CD4-positive, alpha-beta T cell treated with Interleukin-15 for 4 hours (primary cell): ENCODE measurements at regions not wholly inside any gene's neighbourhood (a gene's known extent, or its start where the extent isn't known, plus 50 kb on each side); places are given as distances from the start of the nearest gene placed in this dataset.
"Not testable (repeated sequence)": the region's sequence is repeated elsewhere in the genome, so short reads cannot be mapped to it uniquely, and the experiment has no call there.

Experiments
- DNase-seq: peaks from one replicate; pipeline ENCODE4 v3.0.0-alpha.2; 2020; ENCODE audit warnings: low spot score

- peak; percentile 57 for DNase-seq
Measured at GRCh38 chr1:185539277-185539943, 194.8 kb upstream of the HMCN1 start.

GRCh38 chr1:185538309-185538898 is 195.8 kb upstream of the HMCN1 start:
- not testable (repeated sequence) for DNase-seq

GRCh38 chr1:185537596-185537995 is 196.6 kb upstream of the HMCN1 start:
- no peak for DNase-seq

GRCh38 chr1:185536165-185536920 is 197.8 kb upstream of the HMCN1 start:
- no peak for DNase-seq

- DNase-seq = no peak
Measured at GRCh38 chr1:185535621-185536020, 198.6 kb upstream of the HMCN1 start.

- no peak for DNase-seq
Measured at GRCh38 chr1:185534801-185535200, 199.4 kb upstream of the HMCN1 start.

GRCh38 chr1:185533596-185533995 is 200.6 kb upstream of the HMCN1 start:
- DNase-seq = no peak

- DNase-seq = no peak
Measured at GRCh38 chr1:185532856-185533255, 201.3 kb upstream of the HMCN1 start.

- DNase-seq = no peak
Measured at GRCh38 chr1:185531838-185532237, 202.4 kb upstream of the HMCN1 start.

- no peak for DNase-seq
Measured at GRCh38 chr1:185530215-185530614, 204.0 kb upstream of the HMCN1 start.

GRCh38 chr1:185529673-185530072 is 204.5 kb upstream of the HMCN1 start:
- no peak for DNase-seq

GRCh38 chr1:185528084-185528676 is 206.0 kb upstream of the HMCN1 start:
- DNase-seq = no peak

GRCh38 chr1:185526344-185527307 is 207.6 kb upstream of the HMCN1 start:
- no peak for DNase-seq

- no peak for DNase-seq
Measured at GRCh38 chr1:185520188-185520920, 203.3 kb upstream of the IVNS1ABP start.

GRCh38 chr1:185517808-185518419 is 200.9 kb upstream of the IVNS1ABP start:
- DNase-seq = no peak

GRCh38 chr1:185517301-185517700 is 200.3 kb upstream of the IVNS1ABP start:
- DNase-seq = not testable (repeated sequence)

GRCh38 chr1:185515696-185516095 is 198.7 kb upstream of the IVNS1ABP start:
- DNase-seq = no peak

- no peak for DNase-seq
Measured at GRCh38 chr1:185514311-185514710, 197.3 kb upstream of the IVNS1ABP start.

- DNase-seq = no peak
Measured at GRCh38 chr1:185512442-185512841, 195.4 kb upstream of the IVNS1ABP start.

- no peak for DNase-seq
Measured at GRCh38 chr1:185501099-185501498, 184.1 kb upstream of the IVNS1ABP start.
